Dedifferentiated amniotic fluid mesenchymal stem cell (primary cell): ENCODE measurements at regions not wholly inside any gene's neighbourhood (a gene's known extent, or its start where the extent isn't known, plus 50 kb on each side); places are given as distances from the start of the nearest gene placed in this dataset.
A peak's percentile ranks its signal among the peaks of the same experiment; 100 is the strongest.

Experiments used
- DNase-seq: peaks from one replicate; pipeline ENCODE4 v3.0.0-alpha.2; 2016; ENCODE audit errors: extremely low spot score

- no peak for DNase-seq
Observed at GRCh38 chr5:143586781-143587362, 183.4 kb upstream of the NR3C1 start.

- no peak for DNase-seq
Observed at GRCh38 chr5:143585970-143586369, 182.5 kb upstream of the NR3C1 start.

- DNase-seq: no peak
Observed at GRCh38 chr5:143583409-143583808, 179.9 kb upstream of the NR3C1 start.

- no peak for DNase-seq
Observed at GRCh38 chr5:143582869-143583268, 179.4 kb upstream of the NR3C1 start.

- DNase-seq: no peak
Observed at GRCh38 chr5:143582176-143582575, 178.7 kb upstream of the NR3C1 start.

GRCh38 chr5:143581649-143582048, 178.2 kb upstream of the NR3C1 start:
- no peak for DNase-seq

GRCh38 chr5:143581147-143581546, 177.7 kb upstream of the NR3C1 start:
- no peak for DNase-seq

- DNase-seq: peak; percentile 52
Observed at GRCh38 chr5:143576711-143577484, 173.4 kb upstream of the NR3C1 start.

- no peak for DNase-seq
Observed at GRCh38 chr5:143575286-143575685, 171.8 kb upstream of the NR3C1 start.

GRCh38 chr5:143574236-143574635, 170.8 kb upstream of the NR3C1 start:
- no peak for DNase-seq

GRCh38 chr5:143573568-143574170, 170.2 kb upstream of the NR3C1 start:
- DNase-seq: no peak

GRCh38 chr5:143572671-143573070, 169.2 kb upstream of the NR3C1 start:
- no peak for DNase-seq

GRCh38 chr5:143571642-143572624, 168.4 kb upstream of the NR3C1 start:
- DNase-seq: no peak

- DNase-seq: no peak
Observed at GRCh38 chr5:143570989-143571388, 167.5 kb upstream of the NR3C1 start.

GRCh38 chr5:143569722-143570567, 166.5 kb upstream of the NR3C1 start:
- no peak for DNase-seq

- no peak for DNase-seq
Observed at GRCh38 chr5:143569213-143569701, 165.8 kb upstream of the NR3C1 start.

GRCh38 chr5:143567583-143568504, 164.4 kb upstream of the NR3C1 start:
- no peak for DNase-seq

GRCh38 chr5:143566139-143566538, 162.7 kb upstream of the NR3C1 start:
- no peak for DNase-seq

- no peak for DNase-seq
Observed at GRCh38 chr5:143564417-143564816, 160.9 kb upstream of the NR3C1 start.

GRCh38 chr5:143562935-143563334, 159.4 kb upstream of the NR3C1 start:
- DNase-seq: peak; percentile 88
